Breast epithelium (tissue), 3 donors: ENCODE measurements at regions not wholly inside any gene's neighbourhood (a gene's known extent, or its start where the extent isn't known, plus 50 kb on each side); places are given as distances from the start of the nearest gene placed in this dataset.

Experiments
- CTCF ChIP-seq, 3 donors: fragments of 450-650 bp; IDR thresholded peaks; one replicate each; pipeline ENCODE4 v1.5.1; 2016 to 2017; ENCODE audit warnings: antibody characterized with exemption in 3 of 3, mild to moderate bottlenecking in 3 of 3, moderate library complexity in 3 of 3
- POLR2A ChIP-seq: fragments of 450-650 bp; IDR thresholded peaks from one replicate; pipeline ENCODE4 v1.6.1; 2016; ENCODE audit warnings: antibody characterized with exemption, mild to moderate bottlenecking, moderate library complexity

DNA sequence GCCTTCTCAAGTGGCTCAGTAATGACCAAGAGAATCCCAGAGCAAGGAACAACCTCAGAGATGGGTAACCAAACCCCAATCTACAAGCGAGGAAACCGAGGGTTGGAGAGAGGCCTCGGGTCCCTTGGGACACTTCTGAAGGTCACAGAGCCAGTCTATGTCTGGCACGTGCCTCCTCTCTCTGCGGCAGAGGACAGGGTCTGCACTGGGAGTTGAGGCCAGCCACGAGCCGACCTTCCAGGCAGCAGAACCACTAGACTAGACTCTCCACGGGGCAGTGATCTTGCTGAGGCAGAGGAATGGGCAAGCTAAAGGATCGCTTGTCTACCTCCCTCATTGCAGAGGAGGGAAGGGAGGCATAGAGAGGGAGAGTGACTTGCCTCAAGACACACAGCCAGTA, 100.6 kb upstream of the SMAD3 start:
- TF ChIP-seq CTCF (IDR thresholded peaks at IDR 0.05) (no peak), POLR2A (no peak)
